Activated CD8-positive, alpha-beta T cell treated with anti-CD3 and anti-CD28 coated beads for 36 hours (primary cell): ENCODE measurements at regions not wholly inside any gene's neighbourhood (a gene's known extent, or its start where the extent isn't known, plus 50 kb on each side); places are given as distances from the start of the nearest gene placed in this dataset.
"Not testable (repeated sequence)": the region's sequence is repeated elsewhere in the genome, so short reads cannot be mapped to it uniquely, and the experiment has no call there.

ENCODE experiments used
- ATAC-seq: fragments of 200-7000 bp; cut with Tn5 transposase; one replicate; pipeline ENCODE4 v1.10.0; 2021; ENCODE audit warnings: mild to moderate bottlenecking, moderate library complexity
- CTCF ChIA-PET: fragments of 350-600 bp; sonication (Branson Sonifier 250); formaldehyde crosslinking; loops from one replicate; lab custom pipeline; 2021; ENCODE audit warnings: antibody characterized with exemption; lab: Charles Lee
- POLR2A ChIA-PET: fragments of 350-600 bp; sonication (Branson Sonifier 250); formaldehyde crosslinking; loops from one replicate; lab custom pipeline; 2021; ENCODE audit warnings: antibody characterized with exemption; lab: Charles Lee
- DNase-seq: peaks from one replicate; pipeline ENCODE4 v3.0.0-alpha.2; 2020
- H3K27ac Mint-ChIP-seq: one replicate; pipeline ENCODE4 v1.8.0; 2021; ENCODE audit warnings: mild to moderate bottlenecking, mixed read lengths
- H3K27me3 Mint-ChIP-seq: one replicate; pipeline ENCODE4 v1.8.0; 2021; ENCODE audit warnings: mixed read lengths
- H3K36me3 Mint-ChIP-seq: one replicate; pipeline ENCODE4 v1.8.0; 2021; ENCODE audit warnings: low read depth, mixed read lengths
- H3K4me1 Mint-ChIP-seq: one replicate; pipeline ENCODE4 v1.8.0; 2021; ENCODE audit warnings: low read depth, mixed read lengths
- H3K4me3 Mint-ChIP-seq: one replicate; pipeline ENCODE4 v1.8.0; 2021; ENCODE audit warnings: mild to moderate bottlenecking, moderate library complexity, mixed read lengths
- H3K9me3 Mint-ChIP-seq: one replicate; pipeline ENCODE4 v1.8.0; 2021; ENCODE audit warnings: mixed read lengths
- CTCF ChIP-seq: fragments of 200-600 bp; IDR thresholded peaks from one replicate; pipeline ENCODE4 v1.8.0; 2022; ENCODE audit warnings: antibody characterized with exemption, mild to moderate bottlenecking
- intact Hi-C: fragments of 100-400 bp; cut with micrococcal nuclease; formaldehyde crosslinking; loops from one replicate; pipeline ENCODE4 v1.10.0; 2022

GRCh38 chr6:865846-866245, 172.9 kb upstream of the EXOC2 start:
- Mint-ChIP-seq H3K4me3 (no peak overlapping the region), H3K36me3 (no peaks in the 10 kb centered on the region), H3K4me1 (no peaks in the 10 kb centered on the region), H3K27ac (no peak overlapping the region), H3K9me3 (no peaks in the 10 kb centered on the region), H3K27me3 (peaks cover 23% of the 10 kb centered on the region)
- DNase-seq (no peak), ATAC-seq (no peak)
- POLR2A ChIA-PET: no interaction called here
- intact Hi-C loops: no loop called here
- CTCF ChIA-PET: no interaction called here
- TF ChIP-seq CTCF: no peak

GRCh38 chr6:863831-864230, 170.9 kb upstream of the EXOC2 start:
- no peak overlapping the region for H3K4me3 Mint-ChIP-seq
- ATAC-seq: no peak
- no peak for TF ChIP-seq CTCF
- DNase-seq: no peak
- no peak overlapping the region for H3K27ac Mint-ChIP-seq
- intact Hi-C loops: no loop called here
- no peaks in the 10 kb centered on the region for H3K36me3 Mint-ChIP-seq
- no peaks in the 10 kb centered on the region for H3K9me3 Mint-ChIP-seq
- CTCF ChIA-PET: no interaction called here
- POLR2A ChIA-PET: no interaction called here
- peaks cover 29% of the 10 kb centered on the region for H3K27me3 Mint-ChIP-seq
- H3K4me1 Mint-ChIP-seq: no peaks in the 10 kb centered on the region

GRCh38 chr6:863127-863526, 170.2 kb upstream of the EXOC2 start:
- H3K36me3 Mint-ChIP-seq: not testable (repeated sequence)

GRCh38 chr6:859936-860335, 167.0 kb upstream of the EXOC2 start:
- no peak for TF ChIP-seq CTCF
- Mint-ChIP-seq H3K4me3 (no peak overlapping the region), H3K27me3 (peaks cover 21% of the 10 kb centered on the region), H3K36me3 (no peaks in the 10 kb centered on the region), H3K27ac (no peak overlapping the region), H3K9me3 (no peaks in the 10 kb centered on the region), H3K4me1 (no peaks in the 10 kb centered on the region)
- DNase-seq (no peak), ATAC-seq (no peak)
- ChIA-PET POLR2A (no interaction called here), CTCF (interaction anchor here (0.9 kb wide), 1 partner anchor 537 kb away, joined by 3 read pairs; no protein-coding TSS in a partner anchor)
- intact Hi-C loops: no loop called here

More at GRCh38 chr6:863127-863526, 170.2 kb upstream of the EXOC2 start:
- H3K27ac Mint-ChIP-seq, H3K4me3 Mint-ChIP-seq, POLR2A ChIA-PET, CTCF ChIA-PET, DNase-seq, H3K9me3 Mint-ChIP-seq, H3K4me1 Mint-ChIP-seq, intact Hi-C loops, ATAC-seq: not testable (repeated sequence)
- peaks cover 28% of the 10 kb centered on the region for H3K27me3 Mint-ChIP-seq

- Mint-ChIP-seq H3K27ac (no peak overlapping the region), H3K27me3 (peaks cover 7% of the 10 kb centered on the region), H3K4me3 (no peak overlapping the region), H3K9me3 (no peaks in the 10 kb centered on the region), H3K36me3 (no peaks in the 10 kb centered on the region), H3K4me1 (no peaks in the 10 kb centered on the region)
- POLR2A ChIA-PET: no interaction called here
- no peak for ATAC-seq
- DNase-seq: no peak
- CTCF ChIA-PET: no interaction called here
- no peak for TF ChIP-seq CTCF
- intact Hi-C loops: no loop called here
Observed at GRCh38 chr6:854406-855118, 161.6 kb upstream of the EXOC2 start.

- H3K27ac Mint-ChIP-seq, H3K9me3 Mint-ChIP-seq, H3K36me3 Mint-ChIP-seq, H3K4me1 Mint-ChIP-seq, H3K27me3 Mint-ChIP-seq, intact Hi-C loops, POLR2A ChIA-PET, DNase-seq, H3K4me3 Mint-ChIP-seq, ATAC-seq: not testable (repeated sequence)
- CTCF ChIA-PET: interaction anchor here (1.0 kb wide), 1 partner anchor 8 kb away, joined by 4 read pairs; no protein-coding TSS in a partner anchor
Observed at GRCh38 chr6:852216-852615, 159.3 kb upstream of the EXOC2 start.
